Neural progenitor cell (in vitro differentiated cells): ENCODE measurements at regions not wholly inside any gene's neighbourhood (a gene's known extent, or its start where the extent isn't known, plus 50 kb on each side); places are given as distances from the start of the nearest gene placed in this dataset.

Source experiments
- DNase-seq: peaks from one replicate; pipeline ENCODE4 v3.0.0-alpha.2; 2016; ENCODE audit warnings: low spot score
- H2AFZ ChIP-seq: fragments of 200-600 bp; sonication (generic); replicated peaks from 2 replicates; pipeline ENCODE4 v1.6.1; 2016; ENCODE audit warnings: antibody characterized with exemption
- H3F3A ChIP-seq: fragments of 200-600 bp; sonication (generic); 2 replicates; pipeline ENCODE4 v1.6.1; 2016; ENCODE audit warnings: antibody characterized with exemption, low read depth
- H3K27ac ChIP-seq: fragments of 200-600 bp; sonication (generic); 2 replicates; pipeline ENCODE4 v1.5.1; 2016; ENCODE audit warnings: mild to moderate bottlenecking
- H3K27me3 ChIP-seq: fragments of 200-600 bp; sonication (generic); 2 replicates; pipeline ENCODE4 v1.6.1; 2016; ENCODE audit warnings: mild to moderate bottlenecking, moderate library complexity
- H3K36me3 ChIP-seq: fragments of 200-600 bp; sonication (generic); 2 replicates; pipeline ENCODE4 v1.5.1; 2016
- H3K4me1 ChIP-seq: fragments of 200-600 bp; sonication (generic); 2 replicates; pipeline ENCODE4 v1.6.1; 2016; ENCODE audit warnings: mixed run types
- H3K4me2 ChIP-seq: fragments of 200-600 bp; sonication (generic); 2 replicates; pipeline ENCODE4 v1.6.1; 2016
- H3K4me3 ChIP-seq: fragments of 200-600 bp; sonication (generic); 2 replicates; pipeline ENCODE4 v1.5.1; 2016
- H3K79me2 ChIP-seq: fragments of 200-600 bp; sonication (generic); 2 replicates; pipeline ENCODE4 v1.6.1; 2016; ENCODE audit warnings: low read depth
- H3K9ac ChIP-seq: fragments of 200-600 bp; sonication (generic); 2 replicates; pipeline ENCODE4 v1.6.1; 2016
- H3K9me3 ChIP-seq: fragments of 200-600 bp; sonication (generic); 2 replicates; pipeline ENCODE4 v1.5.1; 2016; ENCODE audit warnings: low read depth
- H4K20me1 ChIP-seq: fragments of 200-600 bp; sonication (generic); 2 replicates; pipeline ENCODE4 v1.6.1; 2016; ENCODE audit warnings: low read depth
- H3K27ac Mint-ChIP-seq: 3 replicates; pipeline ENCODE4 v1.8.0; 2021; ENCODE audit warnings: mixed read lengths
- H3K27me3 Mint-ChIP-seq: 2 replicates; pipeline ENCODE4 v1.8.0; 2022; ENCODE audit warnings: low read depth, mild to moderate bottlenecking, inconsistent platforms, moderate library complexity, mixed read lengths; ENCODE audit not compliant: insufficient read depth
- H3K36me3 Mint-ChIP-seq: 3 replicates; pipeline ENCODE4 v1.8.0; 2021; ENCODE audit warnings: mixed read lengths
- H3K4me1 Mint-ChIP-seq: 3 replicates; pipeline ENCODE4 v1.8.0; 2021; ENCODE audit warnings: mixed read lengths
- H3K4me3 Mint-ChIP-seq: 3 replicates; pipeline ENCODE4 v1.8.0; 2021; ENCODE audit warnings: mild to moderate bottlenecking, moderate library complexity, mixed read lengths
- H3K9me3 Mint-ChIP-seq: 3 replicates; pipeline ENCODE4 v1.8.0; 2020; ENCODE audit warnings: mixed read lengths
- CTCF ChIP-seq: fragments of 200-600 bp; sonication (generic); IDR thresholded peaks from 2 replicates; pipeline ENCODE4 v1.5.1; 2017; ENCODE audit warnings: antibody characterized with exemption, mild to moderate bottlenecking
- EZH2 ChIP-seq: fragments of 200-600 bp; sonication (generic); IDR thresholded peaks from 2 replicates; pipeline ENCODE4 v1.6.1; 2017; ENCODE audit warnings: antibody characterized with exemption, mild to moderate bottlenecking, moderate library complexity
- EZH2phosphoT487 ChIP-seq: fragments of 200-600 bp; sonication (generic); IDR thresholded peaks from 2 replicates; pipeline ENCODE4 v1.6.1; 2017; ENCODE audit warnings: antibody characterized with exemption

GRCh38 chrX:131831185-131831520, 191.9 kb upstream of the STK26 start:
- TF ChIP-seq EZH2 (no peak), CTCF (no peak), EZH2phosphoT487 (no peak)
- Mint-ChIP-seq H3K36me3 (peaks cover 12% of the 10 kb centered on the region), H3K9me3 (peaks cover 7% of the 10 kb centered on the region), H3K4me3 (peak overlapping the region; percentile 92), H3K4me1 (peaks cover 34% of the 10 kb centered on the region), H3K27ac (peak overlapping the region; percentile 96), H3K27me3 (no peaks in the 10 kb centered on the region)
- H3F3A ChIP-seq: peaks cover 31% of the 10 kb centered on the region
- peaks cover 18% of the 10 kb centered on the region for H3K4me1 ChIP-seq
- peak overlapping the region; percentile 69 for H3K4me2 ChIP-seq
- DNase-seq: no peak
- no peaks in the 10 kb centered on the region for H3K9me3 ChIP-seq
- H3K4me3 ChIP-seq: peak overlapping the region; percentile 68
- H3K27ac ChIP-seq: peak overlapping the region; percentile 89
- H3K27me3 ChIP-seq: no peaks in the 10 kb centered on the region
- H3K9ac ChIP-seq: no peak overlapping the region
- peaks cover 15% of the 10 kb centered on the region for H4K20me1 ChIP-seq
- no peaks in the 10 kb centered on the region for H3K36me3 ChIP-seq
- peaks cover 43% of the 10 kb centered on the region for H3K79me2 ChIP-seq
- H2AFZ ChIP-seq: no peak overlapping the region

GRCh38 chrX:131836161-131836560, 186.9 kb upstream of the STK26 start:
- no peak overlapping the region for H3K9ac ChIP-seq
- H3K4me3 ChIP-seq: no peak overlapping the region
- Mint-ChIP-seq H3K9me3 (no peaks in the 10 kb centered on the region), H3K27me3 (peaks cover 2% of the 10 kb centered on the region), H3K27ac (no peak overlapping the region), H3K36me3 (no peaks in the 10 kb centered on the region), H3K4me1 (peaks cover 15% of the 10 kb centered on the region), H3K4me3 (no peak overlapping the region)
- peaks cover 10% of the 10 kb centered on the region for H3K4me1 ChIP-seq
- H3K27me3 ChIP-seq: no peaks in the 10 kb centered on the region
- TF ChIP-seq CTCF (no peak), EZH2phosphoT487 (no peak), EZH2 (no peak)
- DNase-seq: no peak
- peaks cover 10% of the 10 kb centered on the region for H3F3A ChIP-seq
- H4K20me1 ChIP-seq: no peaks in the 10 kb centered on the region
- H3K9me3 ChIP-seq: peaks cover 5% of the 10 kb centered on the region
- H2AFZ ChIP-seq: no peak overlapping the region
- H3K79me2 ChIP-seq: no peaks in the 10 kb centered on the region
- H3K36me3 ChIP-seq: no peaks in the 10 kb centered on the region
- no peak overlapping the region for H3K27ac ChIP-seq
- no peak overlapping the region for H3K4me2 ChIP-seq

GRCh38 chrX:131837325-131837724, 185.8 kb upstream of the STK26 start:
- no peak overlapping the region for H3K4me3 Mint-ChIP-seq
- peaks cover 8% of the 10 kb centered on the region for H3K4me1 Mint-ChIP-seq
- no peak overlapping the region for H3K4me2 ChIP-seq
- no peak for DNase-seq
- no peaks in the 10 kb centered on the region for H3F3A ChIP-seq
- peaks cover 5% of the 10 kb centered on the region for H3K9me3 ChIP-seq
- H4K20me1 ChIP-seq: no peaks in the 10 kb centered on the region
- H3K9ac ChIP-seq: no peak overlapping the region
- TF ChIP-seq CTCF: no peak
- TF ChIP-seq EZH2phosphoT487: no peak
- TF ChIP-seq EZH2: no peak
- H3K27ac ChIP-seq: no peak overlapping the region
- peaks cover 6% of the 10 kb centered on the region for H3K27me3 Mint-ChIP-seq
- no peaks in the 10 kb centered on the region for H3K36me3 Mint-ChIP-seq
- no peak overlapping the region for H2AFZ ChIP-seq
- H3K27ac Mint-ChIP-seq: no peak overlapping the region
- no peaks in the 10 kb centered on the region for H3K36me3 ChIP-seq
- H3K79me2 ChIP-seq: no peaks in the 10 kb centered on the region
- no peaks in the 10 kb centered on the region for H3K4me1 ChIP-seq
- no peak overlapping the region for H3K4me3 ChIP-seq
- H3K9me3 Mint-ChIP-seq: no peaks in the 10 kb centered on the region
- H3K27me3 ChIP-seq: no peaks in the 10 kb centered on the region
